H9 (cell line): ENCODE measurements at regions not wholly inside any gene's neighbourhood (a gene's known extent, or its start where the extent isn't known, plus 50 kb on each side); places are given as distances from the start of the nearest gene placed in this dataset.

Source experiments
- DNase-seq: peaks from one replicate; pipeline ENCODE4 v3.0.0-alpha.2; 2017
- H2AFZ ChIP-seq: one replicate; pipeline ENCODE4 v1.6.1; 2013; ENCODE audit warnings: mild to moderate bottlenecking, low read length, control low read depth, moderate library complexity
- H2AK5ac ChIP-seq: 2 replicates; pipeline ENCODE4 v1.6.1; 2013; ENCODE audit warnings: low read length, control low read depth, mixed read lengths; ENCODE audit not compliant: insufficient read length
- H2BK120ac ChIP-seq: one replicate; pipeline ENCODE4 v1.6.1; 2013; ENCODE audit warnings: low read depth, mild to moderate bottlenecking, low read length, control low read depth, inconsistent platforms; ENCODE audit not compliant: poor library complexity, severe bottlenecking
- H2BK12ac ChIP-seq: 2 replicates; pipeline ENCODE4 v1.6.1; 2013; ENCODE audit warnings: low read length, control low read depth, mixed read lengths, low read depth; ENCODE audit not compliant: insufficient read length
- H2BK15ac ChIP-seq: 2 replicates; pipeline ENCODE4 v1.6.1; 2013; ENCODE audit warnings: low read depth, low read length, control low read depth
- H2BK20ac ChIP-seq: one replicate; pipeline ENCODE4 v1.6.1; 2013; ENCODE audit warnings: low read depth, mild to moderate bottlenecking, low read length, control low read depth, inconsistent platforms; ENCODE audit not compliant: poor library complexity, severe bottlenecking
- H2BK5ac ChIP-seq: 2 replicates; pipeline ENCODE4 v1.6.1; 2013; ENCODE audit warnings: low read length, control low read depth, mixed read lengths; ENCODE audit not compliant: insufficient read length
- H3K14ac ChIP-seq: 2 replicates; pipeline ENCODE4 v1.6.1; 2013; ENCODE audit warnings: low read length, control low read depth; ENCODE audit not compliant: insufficient read depth
- H3K18ac ChIP-seq: 2 replicates; pipeline ENCODE4 v1.6.1; 2013; ENCODE audit warnings: low read depth, mild to moderate bottlenecking, mixed read lengths, low read length, control low read depth; ENCODE audit not compliant: insufficient read length
- H3K23ac ChIP-seq: 2 replicates; pipeline ENCODE4 v1.6.1; 2013; ENCODE audit warnings: low read length, control low read depth, mixed read lengths, low read depth; ENCODE audit not compliant: insufficient read length
- H3K23me2 ChIP-seq: 2 replicates; pipeline ENCODE4 v1.6.1; 2013; ENCODE audit warnings: low read depth, mild to moderate bottlenecking, mixed read lengths, low read length, control low read depth; ENCODE audit not compliant: insufficient read length, poor library complexity, severe bottlenecking
- H3K27ac ChIP-seq: 2 replicates; pipeline ENCODE4 v1.5.1; 2013; ENCODE audit warnings: low read length, control low read depth, mixed read lengths, low read depth; ENCODE audit not compliant: insufficient read length
- H3K27me3 ChIP-seq: 2 replicates; pipeline ENCODE4 v1.6.1; 2013; ENCODE audit warnings: low read length, control low read depth, inconsistent platforms; ENCODE audit not compliant: insufficient read depth
- H3K4ac ChIP-seq: 2 replicates; pipeline ENCODE4 v1.6.1; 2013; ENCODE audit warnings: low read depth, mild to moderate bottlenecking, control low read depth, inconsistent platforms, low read length, moderate library complexity
- H3K4me1 ChIP-seq: 2 replicates; pipeline ENCODE4 v1.6.1; 2013; ENCODE audit warnings: low read length, control low read depth, inconsistent platforms; ENCODE audit not compliant: insufficient read depth
- H3K4me2 ChIP-seq: 2 replicates; pipeline ENCODE4 v1.6.1; 2013; ENCODE audit warnings: low read length, control low read depth, mixed read lengths; ENCODE audit not compliant: insufficient read length, insufficient read depth
- H3K56ac ChIP-seq: 2 replicates; pipeline ENCODE4 v1.6.1; 2013; ENCODE audit warnings: low read depth, mild to moderate bottlenecking, mixed read lengths, low read length, control low read depth; ENCODE audit not compliant: insufficient read length
- H3K79me1 ChIP-seq: 2 replicates; pipeline ENCODE4 v1.6.1; 2013; ENCODE audit warnings: low read depth, mild to moderate bottlenecking, moderate library complexity, low read length, control low read depth, inconsistent platforms; ENCODE audit not compliant: insufficient read depth, poor library complexity, severe bottlenecking
- H3K79me2 ChIP-seq: 2 replicates; pipeline ENCODE4 v1.6.1; 2013; ENCODE audit warnings: low read length, control low read depth, inconsistent platforms; ENCODE audit not compliant: insufficient read depth
- H3K9ac ChIP-seq: 2 replicates; pipeline ENCODE4 v1.6.1; 2013; ENCODE audit warnings: low read length, control low read depth, mixed read lengths; ENCODE audit not compliant: insufficient read length; ENCODE audit errors: extremely low read depth
- H3K9me3 ChIP-seq: one replicate; pipeline ENCODE4 v1.6.1; 2013; ENCODE audit warnings: low read depth, low read length, inconsistent platforms; ENCODE audit not compliant: control insufficient read depth
- H3T11ph ChIP-seq: one replicate; pipeline ENCODE4 v1.6.1; 2013; ENCODE audit warnings: mild to moderate bottlenecking, low read length, control low read depth, inconsistent platforms
- H4K20me1 ChIP-seq: one replicate; pipeline ENCODE4 v1.6.1; 2013; ENCODE audit not compliant: control insufficient read depth, insufficient read length, insufficient read depth
- H4K5ac ChIP-seq: 2 replicates; pipeline ENCODE4 v1.6.1; 2013; ENCODE audit warnings: low read depth, mild to moderate bottlenecking, mixed read lengths, low read length, control low read depth; ENCODE audit not compliant: insufficient read length
- H4K8ac ChIP-seq: replicated peaks from 2 replicates; pipeline ENCODE4 v1.6.1; 2013; ENCODE audit warnings: low read length, control low read depth, mixed read lengths, low read depth; ENCODE audit not compliant: insufficient read length
- H4K91ac ChIP-seq: 2 replicates; pipeline ENCODE4 v1.6.1; 2013; ENCODE audit warnings: low read depth, mild to moderate bottlenecking, moderate library complexity, mixed read lengths, low read length, control low read depth; ENCODE audit not compliant: insufficient read length
- H3K27ac Mint-ChIP-seq, 3 experiments: 2 replicates in 2 of 3; 3 replicates in 1 of 3; pipeline ENCODE4 v1.8.0; 2020 to 2021; ENCODE audit warnings: mixed read lengths in 3 of 3, mild to moderate bottlenecking in 1 of 3, moderate library complexity in 1 of 3
- H3K27me3 Mint-ChIP-seq: 2 replicates; pipeline ENCODE4 v1.8.0; 2021; ENCODE audit warnings: low read depth, mild to moderate bottlenecking, moderate library complexity, mixed read lengths
- H3K36me3 Mint-ChIP-seq, 3 experiments: 2 replicates in 2 of 3; 3 replicates in 1 of 3; pipeline ENCODE4 v1.8.0; 2020 to 2021; ENCODE audit warnings: low read depth in 3 of 3, mixed read lengths in 3 of 3; ENCODE audit not compliant: insufficient read depth in 1 of 3
- H3K4me1 Mint-ChIP-seq, 2 experiments: 2 replicates each; pipeline ENCODE4 v1.8.0; 2020; ENCODE audit warnings: mixed read lengths in 2 of 2
- H3K4me3 Mint-ChIP-seq, 2 experiments: 2 replicates in 1 of 2; 3 replicates in 1 of 2; pipeline ENCODE4 v1.8.0; 2020 to 2021; ENCODE audit warnings: mild to moderate bottlenecking in 2 of 2, mixed read lengths in 2 of 2, moderate library complexity in 1 of 2
- H3K9me3 Mint-ChIP-seq, 2 experiments: 2 replicates in 1 of 2; 3 replicates in 1 of 2; pipeline ENCODE4 v1.8.0; 2020; ENCODE audit warnings: mild to moderate bottlenecking in 2 of 2, mixed read lengths in 2 of 2, moderate library complexity in 1 of 2
- WGBS: extraction: QIAGEN DNeasy Blood & Tissue Kit; methylation state at CpG from one replicate; pipeline ENCODE4 v1.1.7; 2013; ENCODE audit warnings: missing lambda C conversion rate, low lambda C conversion rate, mixed read lengths; ENCODE audit not compliant: insufficient read length; ENCODE audit errors: extremely low coverage; 5-methylcytosine and 5-hydroxymethylcytosine counted together
- TF ChIP-seq, protein P1 (sequence below): fragments of 200-600 bp; sonication (generic); conservative IDR thresholded peaks from 3 replicates; pipeline ENCODE4 v1.8.0; 2021; ENCODE audit warnings: antibody characterized with exemption, mild to moderate bottlenecking

GRCh38 chr14:66141733-66142132, 344.4 kb upstream of the CCDC196 start:
- no peak overlapping the region for H2AK5ac ChIP-seq
- no peak overlapping the region for H3T11ph ChIP-seq
- H3K9ac ChIP-seq = no peak overlapping the region
- no peaks in the 10 kb centered on the region for H3K79me1 ChIP-seq
- no peak overlapping the region for H3K27ac Mint-ChIP-seq
- H2BK15ac ChIP-seq = no peak overlapping the region
- H3K23ac ChIP-seq = no peak overlapping the region
- H4K91ac ChIP-seq = no peak overlapping the region
- H2BK5ac ChIP-seq = no peak overlapping the region
- H3K4me1 Mint-ChIP-seq = peaks cover 0 to 5% of the 10 kb centered on the region in 2 experiments; a peak in 1 of 4 replicates
- H3K4me3 Mint-ChIP-seq = no peak overlapping the region
- TF ChIP-seq, protein P1, sequence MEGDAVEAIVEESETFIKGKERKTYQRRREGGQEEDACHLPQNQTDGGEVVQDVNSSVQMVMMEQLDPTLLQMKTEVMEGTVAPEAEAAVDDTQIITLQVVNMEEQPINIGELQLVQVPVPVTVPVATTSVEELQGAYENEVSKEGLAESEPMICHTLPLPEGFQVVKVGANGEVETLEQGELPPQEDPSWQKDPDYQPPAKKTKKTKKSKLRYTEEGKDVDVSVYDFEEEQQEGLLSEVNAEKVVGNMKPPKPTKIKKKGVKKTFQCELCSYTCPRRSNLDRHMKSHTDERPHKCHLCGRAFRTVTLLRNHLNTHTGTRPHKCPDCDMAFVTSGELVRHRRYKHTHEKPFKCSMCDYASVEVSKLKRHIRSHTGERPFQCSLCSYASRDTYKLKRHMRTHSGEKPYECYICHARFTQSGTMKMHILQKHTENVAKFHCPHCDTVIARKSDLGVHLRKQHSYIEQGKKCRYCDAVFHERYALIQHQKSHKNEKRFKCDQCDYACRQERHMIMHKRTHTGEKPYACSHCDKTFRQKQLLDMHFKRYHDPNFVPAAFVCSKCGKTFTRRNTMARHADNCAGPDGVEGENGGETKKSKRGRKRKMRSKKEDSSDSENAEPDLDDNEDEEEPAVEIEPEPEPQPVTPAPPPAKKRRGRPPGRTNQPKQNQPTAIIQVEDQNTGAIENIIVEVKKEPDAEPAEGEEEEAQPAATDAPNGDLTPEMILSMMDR = no peak
- H3K27ac ChIP-seq = no peak overlapping the region
- no peaks in the 10 kb centered on the region for H3K23me2 ChIP-seq
- no peaks in the 10 kb centered on the region for H3K79me2 ChIP-seq
- no peak overlapping the region for H3K4me2 ChIP-seq
- no CpG with 5 or more reads among the region's 2 CpGs for WGBS
- DNase-seq = no peak
- H3K14ac ChIP-seq = no peak overlapping the region
- peaks cover 4 to 6% of the 10 kb centered on the region in 2 experiments; a peak in 4 of 5 replicates for H3K9me3 Mint-ChIP-seq
- no peak overlapping the region for H2AFZ ChIP-seq
- H3K36me3 Mint-ChIP-seq = peaks cover 0 to 2% (median 0%) of the 10 kb centered on the region in 3 experiments; a peak in 3 of 7 replicates
- H3K4me1 ChIP-seq = no peaks in the 10 kb centered on the region
- no peak overlapping the region for H4K8ac ChIP-seq
- H4K5ac ChIP-seq = no peak overlapping the region
- no peaks in the 10 kb centered on the region; the same call in 1 of the 2 replicates for H3K27me3 Mint-ChIP-seq
- H2BK20ac ChIP-seq = no peak overlapping the region
- H3K4ac ChIP-seq = no peak overlapping the region
- H2BK12ac ChIP-seq = no peak overlapping the region
- H3K56ac ChIP-seq = no peak overlapping the region
- no peak overlapping the region for H3K18ac ChIP-seq
- no peak overlapping the region for H2BK120ac ChIP-seq
- no peaks in the 10 kb centered on the region for H3K9me3 ChIP-seq
- no peaks in the 10 kb centered on the region for H3K27me3 ChIP-seq
- H4K20me1 ChIP-seq = no peaks in the 10 kb centered on the region
